Astrocyte of the cerebellum (primary cell): ENCODE measurements at regions not wholly inside any gene's neighbourhood (a gene's known extent, or its start where the extent isn't known, plus 50 kb on each side); places are given as distances from the start of the nearest gene placed in this dataset.

ENCODE experiments used
- DNase-seq: peaks from one replicate; pipeline ENCODE4 v3.0.0-alpha.2; 2011; ENCODE audit warnings: low read depth
- H3K4me3 ChIP-seq: 2 replicates; pipeline ENCODE4 v1.5.1; 2011; ENCODE audit warnings: mild to moderate bottlenecking, low read depth, low read length, moderate library complexity
- in situ Hi-C: cut with HindIII; loops from 2 replicates; pipeline ENCODE4 v1.10.0; 2017; ENCODE audit warnings: low sequenced_read_pairs
- TF ChIP-seq, protein P1 (sequence below): IDR thresholded peaks from 2 replicates; pipeline ENCODE4 v1.5.1; 2012; ENCODE audit warnings: low read length, low read depth, moderate library complexity, mild to moderate bottlenecking; ENCODE audit errors: missing control alignments

DNA sequence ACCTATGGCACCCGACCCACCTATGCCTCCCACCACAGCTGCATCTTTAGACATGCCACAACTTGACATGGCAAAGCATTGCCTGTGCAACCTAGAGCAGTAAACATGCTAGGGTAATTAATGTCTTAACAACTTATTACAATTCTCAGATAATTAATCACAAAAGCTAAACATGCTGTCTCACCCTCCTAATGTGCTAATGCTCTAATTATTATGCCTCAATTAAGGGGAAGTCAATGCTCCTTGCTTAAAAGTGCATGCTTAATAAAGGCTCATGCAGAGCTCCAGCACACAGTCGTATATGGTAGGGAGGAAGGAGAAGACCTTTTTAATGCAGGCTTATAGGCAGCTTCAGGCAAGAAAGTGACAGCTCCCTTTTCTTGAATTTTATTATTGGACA, 396.0 kb downstream of the SEC16B start:
- H3K4me3 ChIP-seq = no peak overlapping the region
- in situ Hi-C loops = no loop called here
- TF ChIP-seq, protein P1, sequence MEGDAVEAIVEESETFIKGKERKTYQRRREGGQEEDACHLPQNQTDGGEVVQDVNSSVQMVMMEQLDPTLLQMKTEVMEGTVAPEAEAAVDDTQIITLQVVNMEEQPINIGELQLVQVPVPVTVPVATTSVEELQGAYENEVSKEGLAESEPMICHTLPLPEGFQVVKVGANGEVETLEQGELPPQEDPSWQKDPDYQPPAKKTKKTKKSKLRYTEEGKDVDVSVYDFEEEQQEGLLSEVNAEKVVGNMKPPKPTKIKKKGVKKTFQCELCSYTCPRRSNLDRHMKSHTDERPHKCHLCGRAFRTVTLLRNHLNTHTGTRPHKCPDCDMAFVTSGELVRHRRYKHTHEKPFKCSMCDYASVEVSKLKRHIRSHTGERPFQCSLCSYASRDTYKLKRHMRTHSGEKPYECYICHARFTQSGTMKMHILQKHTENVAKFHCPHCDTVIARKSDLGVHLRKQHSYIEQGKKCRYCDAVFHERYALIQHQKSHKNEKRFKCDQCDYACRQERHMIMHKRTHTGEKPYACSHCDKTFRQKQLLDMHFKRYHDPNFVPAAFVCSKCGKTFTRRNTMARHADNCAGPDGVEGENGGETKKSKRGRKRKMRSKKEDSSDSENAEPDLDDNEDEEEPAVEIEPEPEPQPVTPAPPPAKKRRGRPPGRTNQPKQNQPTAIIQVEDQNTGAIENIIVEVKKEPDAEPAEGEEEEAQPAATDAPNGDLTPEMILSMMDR = no peak
- no peak for DNase-seq

GRCh38 chr1:177571485-177572076, 398.3 kb downstream of the SEC16B start:
- H3K4me3 ChIP-seq = no peak overlapping the region
- TF ChIP-seq, protein P1 = no peak
- no peak for DNase-seq
- in situ Hi-C loops = no loop called here

GRCh38 chr1:177571076-177571475, 398.8 kb downstream of the SEC16B start:
- no peak for DNase-seq
- TF ChIP-seq, protein P1 = no peak
- in situ Hi-C loops = no loop called here
- H3K4me3 ChIP-seq = no peak overlapping the region

DNA sequence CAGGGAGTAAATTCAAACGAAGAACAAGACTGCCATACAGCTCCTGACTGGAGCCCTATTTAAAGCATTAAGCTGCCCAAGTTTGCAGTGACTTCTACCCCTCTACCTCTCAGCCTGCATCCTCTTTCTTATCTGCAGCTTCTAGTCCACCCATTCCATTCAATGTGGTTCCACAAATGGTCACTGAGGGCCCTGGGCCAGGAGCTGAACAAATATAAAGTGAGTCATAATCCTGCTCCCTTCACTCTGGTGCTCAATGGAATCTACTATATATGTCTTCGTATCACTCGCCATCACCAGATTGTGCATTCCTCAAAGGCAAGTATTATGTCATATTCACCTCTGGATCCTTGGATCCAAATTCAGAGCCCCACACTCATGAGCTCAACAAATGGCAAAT, 398.7 kb downstream of the BRINP2 start:
- TF ChIP-seq, protein P1 = no peak
- H3K4me3 ChIP-seq = no peak overlapping the region
- in situ Hi-C loops = no loop called here
- peak; percentile 1 for DNase-seq

DNA sequence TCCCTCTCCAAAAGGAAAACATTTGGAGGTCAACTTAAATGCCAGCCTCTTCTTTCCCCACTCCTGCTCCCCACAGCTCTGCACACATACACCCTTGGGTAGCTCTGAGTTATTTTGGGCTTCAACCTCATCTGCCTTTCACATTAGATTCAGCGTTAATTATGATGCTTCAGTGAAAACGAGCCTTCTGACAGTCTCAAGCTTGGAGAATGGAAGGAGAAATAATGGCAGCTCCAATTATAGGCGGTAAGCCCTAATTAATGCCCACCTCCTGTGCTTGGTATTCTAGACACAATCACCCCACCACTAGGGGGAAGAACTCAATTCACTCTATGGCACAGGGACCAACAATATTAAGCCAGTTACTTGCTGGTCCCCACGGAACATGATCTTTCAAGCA, 397.9 kb downstream of the BRINP2 start:
- in situ Hi-C loops = no loop called here
- TF ChIP-seq, protein P1 = no peak
- DNase-seq = no peak
- H3K4me3 ChIP-seq = no peak overlapping the region

DNA sequence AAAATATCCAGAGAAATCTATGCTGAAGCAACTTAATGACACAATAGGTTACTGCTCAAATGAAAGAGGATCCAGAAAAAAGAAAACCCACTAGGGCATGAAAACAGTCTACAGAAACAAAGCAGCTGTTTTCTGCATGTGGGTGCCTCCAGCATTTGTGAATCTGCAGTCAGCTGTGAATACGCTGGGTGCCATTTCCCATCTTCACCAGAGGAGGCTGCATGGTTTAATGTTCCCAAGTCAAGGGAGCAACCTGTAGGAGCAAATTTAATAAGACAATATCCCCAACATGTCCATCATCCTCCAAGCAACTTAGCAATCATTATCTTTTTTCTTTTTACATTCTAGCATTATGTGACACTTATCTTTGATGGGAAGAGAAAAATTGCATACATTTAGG, 396.6 kb downstream of the BRINP2 start:
- no peak overlapping the region for H3K4me3 ChIP-seq
- DNase-seq = no peak
- TF ChIP-seq, protein P1 = peak; percentile 43
- in situ Hi-C loops = no loop called here
